GM12872 (cell line): ENCODE measurements at regions not wholly inside any gene's neighbourhood (a gene's known extent, or its start where the extent isn't known, plus 50 kb on each side); places are given as distances from the start of the nearest gene placed in this dataset.

Experiments
- CTCF ChIP-seq: IDR thresholded peaks from 3 replicates; pipeline ENCODE4 v1.5.1; 2011; ENCODE audit warnings: low read depth, mild to moderate bottlenecking, low read length, moderate library complexity; ENCODE audit not compliant: insufficient read depth

- TF ChIP-seq CTCF: no peak
These were observed 135.8 kb downstream of the EN1 start for GRCh38 chr2:118711603-118712002.

DNA sequence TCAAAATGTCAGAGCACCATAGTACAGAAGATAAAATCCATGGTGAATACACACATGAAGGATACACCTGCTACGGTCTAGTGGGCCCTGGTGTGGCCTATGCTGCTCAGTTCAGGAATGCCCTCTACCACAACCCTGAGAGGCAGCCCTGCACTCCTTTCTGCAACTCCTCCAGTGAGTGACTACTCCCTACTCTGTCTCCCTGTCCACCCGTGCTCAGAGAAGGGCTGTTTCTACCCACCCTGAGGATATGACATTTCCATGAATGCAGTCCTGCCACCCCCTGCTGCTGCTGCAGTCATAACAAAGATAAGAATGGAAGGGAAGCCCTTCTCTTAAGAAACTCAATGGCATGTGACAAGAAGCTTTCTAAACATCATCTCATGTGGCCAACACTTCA is 137.0 kb downstream of the EN1 start:
- TF ChIP-seq CTCF: no peak

GRCh38 chr2:118709786-118710185 is 137.7 kb downstream of the EN1 start:
- TF ChIP-seq CTCF: no peak

GRCh38 chr2:118706844-118707243 is 140.6 kb downstream of the EN1 start:
- TF ChIP-seq CTCF: no peak

DNA sequence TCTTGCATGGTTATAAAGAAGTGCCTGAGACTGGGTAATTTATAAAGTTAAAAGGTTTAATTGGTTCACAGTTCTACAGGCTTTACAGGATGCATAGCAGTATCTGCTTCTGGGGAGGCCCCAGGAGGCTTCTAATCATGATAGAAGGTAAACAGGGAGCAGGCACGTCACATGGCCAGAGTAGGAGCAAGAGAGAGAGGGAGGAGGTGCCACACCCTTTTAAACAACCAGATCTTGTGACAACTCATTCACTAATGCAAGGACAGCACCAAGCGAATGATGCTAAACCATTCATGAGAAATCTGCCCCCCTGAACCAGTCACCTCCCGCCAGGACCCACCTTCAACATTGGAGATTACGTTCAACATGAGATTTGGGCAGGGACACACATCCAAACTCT is 141.1 kb downstream of the EN1 start:
- no peak for TF ChIP-seq CTCF

DNA sequence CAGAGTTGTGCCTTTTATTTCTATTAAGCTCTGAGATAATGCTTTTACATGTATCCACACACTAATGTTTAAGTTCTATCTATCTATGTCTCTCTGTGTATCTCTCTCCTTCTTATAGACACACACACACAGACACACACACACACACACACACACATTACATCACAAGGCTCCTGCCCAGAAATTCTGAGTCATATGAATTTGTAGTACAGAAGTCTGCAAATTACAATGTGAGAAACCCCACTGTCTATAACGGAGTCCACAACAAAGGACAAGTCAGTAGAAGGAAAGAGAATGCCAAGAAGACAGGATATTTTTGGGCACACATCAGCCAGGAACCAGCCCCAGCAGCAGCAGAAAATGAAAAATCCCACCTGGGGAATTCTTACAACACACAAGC is 142.4 kb downstream of the EN1 start:
- no peak for TF ChIP-seq CTCF

GRCh38 chr2:118699447-118700175 is 147.8 kb downstream of the EN1 start:
- no peak for TF ChIP-seq CTCF

DNA sequence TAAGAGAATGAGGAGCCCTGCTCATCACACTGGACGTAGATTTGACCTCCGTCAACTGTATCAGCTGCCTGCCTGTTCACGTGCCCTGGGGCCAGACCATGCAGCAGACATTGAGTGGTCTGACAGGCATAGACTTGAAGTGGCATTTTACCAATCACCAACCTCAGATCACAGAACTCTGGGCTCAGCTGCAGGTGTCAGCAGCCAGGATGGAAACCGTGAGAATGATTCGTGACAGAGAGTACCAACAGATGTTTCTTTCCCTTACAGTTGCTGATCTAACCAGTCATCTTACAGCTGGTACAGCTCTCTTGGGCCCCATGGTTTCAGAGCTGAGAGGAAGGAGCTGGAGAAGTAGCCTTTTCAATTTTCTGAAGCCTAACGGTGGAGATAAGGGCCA is 148.9 kb downstream of the EN1 start:
- TF ChIP-seq CTCF: no peak
